ENCODE measurements at regions not wholly inside any gene's neighbourhood (a gene's known extent, or its start where the extent isn't known, plus 50 kb on each side); places are given as distances from the start of the nearest gene placed in this dataset.
A peak's percentile ranks its signal among the peaks of the same experiment; 100 is the strongest.
"Not testable (repeated sequence)": the region's sequence is repeated elsewhere in the genome, so short reads cannot be mapped to it uniquely, and the experiment has no call there.

DNA sequence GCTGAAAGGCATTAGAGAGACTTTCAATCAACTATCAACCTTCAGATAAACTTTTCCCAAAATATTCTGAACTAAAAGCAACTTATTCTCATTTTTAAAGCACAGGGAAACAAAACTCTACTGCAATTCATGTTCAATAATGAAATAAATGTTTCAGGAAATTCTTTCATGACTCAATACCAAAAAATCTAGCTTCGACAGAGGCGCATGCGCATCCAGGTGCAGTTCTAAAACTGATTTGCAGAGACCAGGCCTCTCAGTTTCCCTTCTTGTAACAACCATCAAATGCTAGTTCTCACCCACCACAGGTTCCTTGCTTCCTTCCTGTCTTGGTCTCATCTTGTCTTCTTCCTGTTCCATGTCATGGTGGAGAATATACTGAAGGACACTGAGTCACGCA is 55.3 kb upstream of the NRBF2 start:
- no peak for DNase-seq

GRCh38 chr10:63072951-63073350 is 60.2 kb upstream of the NRBF2 start:
- no peak for DNase-seq

- no peak for DNase-seq
Measured at GRCh38 chr10:63071145-63071544, 62.0 kb upstream of the NRBF2 start.

- no peak for DNase-seq
Measured at GRCh38 chr10:63069318-63069717, 63.8 kb upstream of the NRBF2 start.

GRCh38 chr10:63068246-63068645 is 64.9 kb upstream of the NRBF2 start:
- DNase-seq: peak; percentile 18

- no peak for DNase-seq
Measured at GRCh38 chr10:63066606-63067005, 66.5 kb upstream of the NRBF2 start.

DNA sequence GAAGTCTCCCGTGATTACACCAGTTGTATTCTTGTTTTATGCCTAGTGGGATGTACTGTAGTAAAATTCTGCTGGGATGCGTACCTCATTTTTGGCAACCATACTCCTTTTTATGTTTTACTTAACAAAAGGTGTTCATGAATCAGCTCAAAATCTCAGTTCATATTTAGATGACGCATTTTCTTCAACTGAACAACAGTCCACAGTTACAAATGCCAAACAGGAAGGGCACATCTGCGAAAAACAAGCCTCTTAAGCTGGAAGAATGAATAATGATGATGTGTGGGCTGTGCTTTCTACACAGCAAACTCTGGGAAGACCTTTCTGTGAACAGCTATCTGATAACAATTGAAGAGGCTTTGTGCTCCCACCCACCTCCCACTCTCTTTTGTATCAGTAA is 68.4 kb upstream of the NRBF2 start:
- DNase-seq: no peak

DNA sequence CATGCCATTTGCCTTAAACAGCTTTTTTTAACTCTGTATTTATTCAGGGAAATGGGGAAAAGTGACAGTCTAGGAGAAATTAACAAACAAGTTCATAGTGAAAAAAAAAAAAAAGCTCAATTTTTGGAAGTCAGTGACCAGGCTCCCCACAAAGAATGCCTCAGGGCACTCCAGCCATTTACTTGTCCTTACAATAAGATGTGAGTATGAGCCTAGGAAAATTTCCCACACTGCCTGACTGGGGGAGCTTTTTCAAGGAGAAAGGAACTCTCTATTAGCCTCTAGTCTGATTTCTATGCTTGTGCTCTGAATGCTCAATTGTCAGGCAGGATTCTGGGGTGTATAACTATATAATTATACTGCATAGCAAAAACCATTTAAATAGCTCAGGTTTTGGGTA is 74.9 kb upstream of the NRBF2 start:
- DNase-seq: no peak

- no peak for DNase-seq
Measured at GRCh38 chr10:63057509-63057908, 75.6 kb upstream of the NRBF2 start.

GRCh38 chr10:63055705-63056104 is 77.4 kb upstream of the NRBF2 start:
- no peak for DNase-seq

- DNase-seq: no peak
Measured at GRCh38 chr10:63054889-63055611, 78.1 kb upstream of the NRBF2 start.

- no peak for DNase-seq
Measured at GRCh38 chr10:63052083-63052482, 81.0 kb upstream of the NRBF2 start.

- no peak for DNase-seq
Measured at GRCh38 chr10:63042256-63042655, 90.9 kb upstream of the NRBF2 start.

DNA sequence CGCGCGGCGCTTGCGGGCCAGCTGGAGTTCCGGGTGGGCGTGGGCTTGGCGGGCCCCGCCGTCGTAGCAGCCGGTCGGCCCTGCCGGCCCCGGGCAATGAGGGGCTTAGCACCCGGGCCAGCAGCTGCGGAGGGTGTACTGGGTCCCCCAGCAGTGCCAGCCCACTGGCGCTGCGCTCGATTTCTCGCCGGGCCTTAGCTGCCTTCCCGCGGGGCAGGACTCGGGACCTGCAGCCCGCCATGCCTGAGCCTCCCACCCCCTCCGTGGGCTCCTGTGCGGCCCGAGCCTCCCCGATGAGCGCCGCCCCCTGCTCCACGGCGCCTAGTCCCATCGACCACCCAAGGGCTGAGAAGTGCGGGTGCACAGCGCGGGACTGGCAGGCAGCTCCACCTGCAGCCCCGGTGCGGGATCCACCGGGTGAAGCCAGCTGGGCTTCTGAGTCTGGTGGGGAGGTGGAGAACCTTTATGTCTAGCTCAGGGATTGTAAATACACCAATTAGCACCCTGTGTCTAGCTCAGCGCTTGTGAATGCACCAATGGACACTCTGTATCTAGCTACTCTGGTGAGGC is 99.4 kb upstream of the NRBF2 start:
- DNase-seq: not testable (repeated sequence)

DNA sequence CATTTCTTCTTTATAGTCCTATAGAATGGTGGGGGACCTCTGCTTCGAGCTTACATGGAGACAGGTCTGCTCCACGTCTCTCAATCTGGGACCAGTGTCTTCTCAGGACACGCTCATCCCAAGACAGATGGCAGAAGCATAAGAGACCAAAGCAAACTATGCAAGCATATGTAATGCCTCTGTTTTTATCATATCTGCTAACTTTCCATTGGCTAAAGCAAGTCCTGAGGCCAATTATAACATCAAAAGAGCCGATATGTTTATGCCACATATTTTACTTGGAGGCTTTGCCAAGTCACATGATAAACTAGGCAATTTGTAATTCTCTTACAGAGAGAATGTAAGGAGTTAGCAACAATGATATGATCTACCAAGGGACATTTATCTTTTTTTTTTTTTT is 102.6 kb upstream of the NRBF2 start:
- DNase-seq: no peak

GRCh38 chr10:63027531-63027930 is 105.6 kb upstream of the NRBF2 start:
- DNase-seq: no peak

DNA sequence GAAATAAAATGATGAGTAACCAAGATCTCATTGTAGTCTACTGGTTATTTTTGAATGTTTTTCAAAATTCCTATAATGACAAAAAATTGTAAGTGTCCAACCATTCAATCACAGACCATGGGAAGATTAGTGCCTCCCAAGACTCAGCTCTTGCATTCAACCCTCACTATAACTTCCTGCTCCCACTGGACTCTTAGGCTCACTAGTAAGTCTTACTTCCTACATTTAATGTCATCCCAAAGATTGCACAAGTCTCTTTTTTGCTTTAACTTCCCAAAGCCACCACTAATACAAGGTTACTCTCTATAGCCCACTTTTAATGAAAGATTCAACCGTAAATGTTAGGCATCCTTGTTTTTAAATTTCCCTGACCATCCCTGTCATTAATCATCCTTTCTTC is 111.9 kb upstream of the NRBF2 start:
- no peak for DNase-seq

DNA sequence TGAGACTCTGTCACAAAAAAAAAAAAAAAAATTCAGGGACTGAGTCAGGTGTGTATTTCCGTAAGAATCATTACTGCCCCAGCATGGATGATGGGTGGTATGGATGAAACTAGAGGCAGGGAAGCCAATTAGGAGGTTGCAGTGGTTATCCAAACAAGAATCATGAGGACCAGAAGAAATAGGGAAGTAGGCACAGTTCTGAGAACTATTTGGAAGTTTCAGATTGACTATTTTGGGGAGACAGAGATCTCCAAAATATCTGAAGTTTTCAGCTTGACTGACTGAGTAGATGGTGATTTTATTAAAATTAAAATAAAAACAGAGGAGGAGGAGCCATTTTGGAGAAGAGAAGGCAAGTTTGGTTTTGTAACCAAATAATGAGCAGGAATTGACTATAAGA is 119.4 kb upstream of the NRBF2 start:
- DNase-seq: no peak

DNA sequence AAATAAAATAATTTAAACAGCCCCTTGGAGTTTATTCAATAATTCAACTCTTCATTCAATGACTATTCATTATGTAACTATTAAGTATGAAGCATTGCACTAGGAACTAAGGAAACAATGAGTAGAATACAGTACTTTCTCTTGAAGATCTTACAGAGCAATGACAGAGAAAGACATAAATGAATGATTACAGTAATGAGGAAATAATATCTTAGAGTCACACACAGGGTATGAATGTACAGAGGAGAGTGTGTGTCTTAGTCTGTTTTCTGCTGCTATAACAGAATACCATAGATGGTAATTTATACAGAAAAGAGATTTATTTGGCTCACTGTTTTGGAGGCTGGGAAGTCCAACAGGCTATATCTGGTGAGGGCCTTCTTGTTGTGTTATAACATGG is 120.5 kb upstream of the NRBF2 start:
- DNase-seq: no peak

GRCh38 chr10:63010203-63010602 is 122.9 kb upstream of the NRBF2 start:
- DNase-seq: no peak

DNA sequence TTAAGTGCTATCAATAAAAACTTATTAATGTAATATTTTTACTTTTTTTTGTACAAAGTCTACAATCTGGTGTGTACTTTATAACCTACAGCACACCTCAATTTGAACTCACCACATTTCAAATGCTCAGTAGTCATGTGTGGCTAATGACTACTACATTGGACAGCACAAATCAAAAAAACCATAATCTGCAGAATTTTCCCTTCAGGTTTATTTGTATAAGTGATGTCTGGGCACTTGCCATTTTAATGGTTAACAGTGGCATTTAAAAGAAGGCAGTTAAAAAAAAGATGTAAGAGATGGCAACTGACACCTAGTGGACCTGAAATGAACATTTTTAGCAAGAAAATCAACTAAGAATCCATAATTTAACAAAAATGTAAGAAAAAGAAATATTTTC is 124.6 kb upstream of the NRBF2 start:
- DNase-seq: no peak

DNA sequence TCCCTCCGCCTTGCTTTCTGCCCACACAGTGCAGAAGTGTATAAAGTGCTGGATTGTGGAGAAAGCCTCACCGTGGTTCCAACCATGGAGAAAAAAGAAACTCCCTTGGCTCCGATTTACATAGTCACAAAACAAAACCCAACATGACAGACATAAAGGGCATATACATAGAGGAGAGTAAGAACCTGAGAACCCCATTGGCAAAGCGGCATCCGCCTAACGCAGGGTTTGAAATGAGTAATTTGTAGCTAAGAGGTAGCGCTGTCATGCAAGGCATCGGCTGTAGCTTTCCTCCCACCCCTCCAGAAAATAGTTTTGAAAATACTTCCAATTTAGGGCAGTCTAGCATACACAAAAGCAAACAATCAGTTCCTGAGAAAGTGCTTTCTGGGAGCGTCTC is 126.0 kb upstream of the NRBF2 start:
- no peak for DNase-seq

DNA sequence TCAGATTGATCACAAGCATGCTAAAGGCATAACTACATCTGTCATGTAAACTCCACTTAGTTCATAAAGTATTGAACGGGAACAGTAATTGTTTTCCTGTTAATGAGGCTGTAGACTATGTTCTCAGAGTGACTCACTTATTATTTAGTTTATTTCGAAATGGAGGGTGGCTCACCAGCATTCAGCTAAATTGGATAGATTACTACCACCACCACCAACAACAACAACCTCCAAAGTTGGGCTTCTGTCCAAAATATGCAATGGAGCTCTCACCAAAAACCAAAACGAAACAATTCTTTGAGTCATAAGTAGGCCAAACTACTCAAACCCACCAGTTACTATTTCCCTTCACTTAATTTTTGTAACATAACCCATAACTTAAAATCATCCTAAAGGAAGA is 127.9 kb upstream of the NRBF2 start:
- no peak for DNase-seq

- no peak for DNase-seq
Measured at GRCh38 chr10:63003816-63004453, 129.2 kb upstream of the NRBF2 start.

DNA sequence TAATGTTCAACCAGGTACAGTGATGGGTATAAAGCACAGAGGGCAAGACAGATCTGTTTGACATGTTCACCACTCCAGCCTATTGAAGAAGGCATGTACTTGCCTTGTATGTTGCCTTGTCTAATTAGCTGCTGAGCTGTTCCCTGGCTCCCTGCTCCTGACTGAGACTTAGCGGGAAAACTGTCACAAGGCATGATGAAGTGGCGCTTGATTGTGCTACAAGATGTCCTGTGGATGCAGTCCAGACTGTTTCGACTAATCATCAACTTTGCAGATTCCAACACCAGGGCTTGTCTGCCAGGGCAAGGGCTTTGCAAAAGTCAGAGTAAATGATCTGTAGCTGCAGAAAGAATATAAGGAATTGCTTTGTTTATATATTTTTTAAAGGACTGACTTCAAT is 136.2 kb upstream of the NRBF2 start:
- no peak for DNase-seq
